Activated CD4-positive, alpha-beta T cell treated with anti-CD3 and anti-CD28 coated beads, Interleukin-2, amount 50 U/mL, for 16 hours (primary cell): ENCODE measurements at regions not wholly inside any gene's neighbourhood (a gene's known extent, or its start where the extent isn't known, plus 50 kb on each side); places are given as distances from the start of the nearest gene placed in this dataset.
A peak's percentile ranks its signal among the peaks of the same experiment; 100 is the strongest.
"Not testable (repeated sequence)": the region's sequence is repeated elsewhere in the genome, so short reads cannot be mapped to it uniquely, and the experiment has no call there.

Experiments
- DNase-seq: peaks from one replicate; pipeline ENCODE4 v3.0.0-alpha.2; 2020

GRCh38 chr6:30832864-30833263 lies 51.5 kb upstream of the DDR1 start:
- DNase-seq: no peak

- DNase-seq: no peak
These were observed 53.9 kb upstream of the DDR1 start for GRCh38 chr6:30830438-30830837.

GRCh38 chr6:30829639-30830255 lies 54.6 kb upstream of the DDR1 start:
- DNase-seq: no peak

GRCh38 chr6:30829033-30829432 lies 55.3 kb upstream of the DDR1 start:
- no peak for DNase-seq

- DNase-seq: peak; percentile 76
These were observed 56.0 kb upstream of the DDR1 start for GRCh38 chr6:30828027-30828962.

- no peak for DNase-seq
These were observed 57.4 kb upstream of the DDR1 start for GRCh38 chr6:30826961-30827342.

- DNase-seq: no peak
These were observed 59.6 kb upstream of the DDR1 start for GRCh38 chr6:30824698-30825097.

GRCh38 chr6:30823534-30823865 lies 60.8 kb upstream of the DDR1 start:
- DNase-seq: no peak

GRCh38 chr6:30821862-30822784 lies 62.2 kb upstream of the DDR1 start:
- DNase-seq: no peak

- no peak for DNase-seq
These were observed 64.1 kb upstream of the DDR1 start for GRCh38 chr6:30820193-30820592.

GRCh38 chr6:30819297-30819917 lies 64.9 kb upstream of the DDR1 start:
- peak; percentile 82 for DNase-seq

- no peak for DNase-seq
These were observed 65.9 kb upstream of the DDR1 start for GRCh38 chr6:30818391-30818841.

GRCh38 chr6:30816791-30817739 lies 67.3 kb upstream of the DDR1 start:
- peak; percentile 57 for DNase-seq

GRCh38 chr6:30816296-30816695 lies 68.0 kb upstream of the DDR1 start:
- DNase-seq: not testable (repeated sequence)

GRCh38 chr6:30815041-30815742 lies 69.1 kb upstream of the DDR1 start:
- peak; percentile 80 for DNase-seq

GRCh38 chr6:30814146-30815040 lies 69.9 kb upstream of the DDR1 start:
- DNase-seq: peak; percentile 76

- no peak for DNase-seq
These were observed 69.3 kb upstream of the IER3 start for GRCh38 chr6:30813631-30814145.

GRCh38 chr6:30810813-30811339 lies 66.5 kb upstream of the IER3 start:
- peak; percentile 87 for DNase-seq

GRCh38 chr6:30807566-30807965 lies 63.2 kb upstream of the IER3 start:
- DNase-seq: not testable (repeated sequence)
